Right kidney (tissue), 1 donor: ENCODE measurements at regions not wholly inside any gene's neighbourhood (a gene's known extent, or its start where the extent isn't known, plus 50 kb on each side); places are given as distances from the start of the nearest gene placed in this dataset.
"Not testable (repeated sequence)": the region's sequence is repeated elsewhere in the genome, so short reads cannot be mapped to it uniquely, and the experiment has no call there.

Experiments used
- DNase-seq: peaks from one replicate; pipeline ENCODE4 v3.0.0-alpha.2; 2016

GRCh38 chr5:88092358-88092757, 176.3 kb downstream of the TMEM161B start:
- no peak for DNase-seq

GRCh38 chr5:88090506-88090905, 178.1 kb downstream of the TMEM161B start:
- no peak for DNase-seq

- no peak for DNase-seq
Measured at GRCh38 chr5:88089719-88090390, 178.8 kb downstream of the TMEM161B start.

DNA sequence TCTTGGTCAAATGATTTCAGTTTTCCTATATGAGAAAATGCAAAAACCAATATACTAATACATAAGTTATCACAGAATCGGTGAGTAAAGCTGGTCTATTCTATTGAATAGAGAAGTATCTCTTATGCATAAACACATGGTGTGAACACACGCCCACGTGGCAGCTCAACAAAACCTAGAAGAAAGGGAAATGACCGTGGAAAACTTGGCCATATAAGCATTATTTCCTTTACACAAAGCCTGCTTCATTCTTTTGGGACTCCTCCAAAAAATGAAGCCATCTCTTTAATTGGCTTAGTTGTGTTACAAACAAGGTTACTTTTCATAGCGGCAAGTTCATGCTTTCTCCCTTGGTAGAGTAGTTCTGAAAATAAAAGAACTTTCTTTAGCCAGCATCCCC, 183.2 kb downstream of the TMEM161B start:
- DNase-seq: no peak

DNA sequence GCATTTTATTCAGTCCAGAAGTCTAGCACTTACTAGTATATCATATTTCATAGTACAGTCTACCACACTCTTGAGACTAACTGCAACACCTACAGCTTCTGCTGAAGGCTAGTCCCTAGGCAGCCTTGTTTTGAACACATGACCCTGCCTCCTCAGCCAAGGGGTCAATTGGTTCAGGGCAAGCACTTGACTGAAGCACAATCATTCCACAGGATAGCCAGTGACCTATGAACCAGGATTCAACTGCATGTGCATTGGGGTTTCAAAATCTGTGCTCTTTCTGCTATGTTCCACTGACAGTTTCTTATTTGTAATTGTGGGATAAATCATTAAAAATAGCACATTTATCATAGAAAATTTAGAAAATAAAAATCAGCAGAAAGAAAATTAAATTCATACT, 186.8 kb downstream of the TMEM161B start:
- DNase-seq: no peak

GRCh38 chr5:88063813-88064212, 204.8 kb downstream of the TMEM161B start:
- no peak for DNase-seq

DNA sequence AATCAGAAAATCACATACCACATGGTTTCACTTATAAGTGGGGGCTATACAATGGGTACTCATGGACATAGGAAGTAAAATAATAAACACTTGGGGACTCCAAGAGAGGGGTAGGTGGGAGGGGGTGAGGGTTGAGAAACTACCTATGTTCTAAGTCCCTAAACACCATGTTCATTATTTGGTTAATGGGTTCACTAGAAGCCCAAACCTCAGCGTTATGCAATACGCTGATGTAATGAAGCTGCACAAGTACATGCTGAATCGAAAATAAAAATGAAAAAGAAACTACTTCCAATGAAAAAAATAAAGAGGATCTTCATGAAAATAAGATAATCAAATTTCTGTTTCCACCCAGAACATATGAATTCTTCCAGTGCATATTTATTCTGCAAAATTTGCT, 208.5 kb downstream of the TMEM161B start:
- no peak for DNase-seq

- no peak for DNase-seq
Measured at GRCh38 chr5:88058625-88059024, 210.0 kb downstream of the TMEM161B start.

- DNase-seq: not testable (repeated sequence)
Measured at GRCh38 chr5:88052468-88052867, 216.2 kb downstream of the TMEM161B start.

DNA sequence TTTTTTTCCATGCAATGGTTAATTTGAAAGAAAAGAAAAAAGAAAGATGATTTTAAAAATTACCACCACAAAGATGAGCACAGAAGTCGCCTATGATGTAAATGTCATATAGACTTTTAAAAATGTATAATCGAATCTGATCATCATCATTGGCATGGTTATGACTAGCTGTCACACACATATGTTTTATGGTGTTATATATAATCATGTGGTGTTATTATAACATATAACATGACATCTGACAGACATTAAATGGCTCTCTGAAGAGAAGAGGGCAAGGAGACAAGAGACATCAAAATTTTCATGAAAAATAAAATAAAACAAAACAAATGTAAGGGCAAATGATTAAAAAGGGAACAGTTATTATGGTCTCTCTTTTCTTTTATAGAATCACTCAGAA, 217.5 kb downstream of the TMEM161B start:
- DNase-seq: no peak

DNA sequence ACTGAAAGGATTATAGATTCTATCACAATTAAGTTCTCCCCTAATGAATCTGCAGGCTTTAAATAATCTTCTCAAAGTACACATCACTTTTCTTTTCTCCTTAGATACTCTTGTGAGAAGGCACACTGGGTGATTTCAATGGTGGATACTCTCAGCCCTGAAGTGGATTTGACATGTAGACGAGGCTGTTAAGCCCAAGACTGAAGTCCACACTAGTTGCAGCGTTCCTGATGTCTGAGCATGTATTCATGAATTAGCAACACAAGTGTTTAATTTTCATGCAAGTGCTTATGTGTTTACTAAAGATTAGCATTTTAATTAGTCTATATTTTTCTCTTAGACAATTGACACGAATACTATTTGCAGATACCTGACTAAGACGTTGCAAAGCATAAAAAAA, 218.9 kb downstream of the TMEM161B start:
- no peak for DNase-seq

DNA sequence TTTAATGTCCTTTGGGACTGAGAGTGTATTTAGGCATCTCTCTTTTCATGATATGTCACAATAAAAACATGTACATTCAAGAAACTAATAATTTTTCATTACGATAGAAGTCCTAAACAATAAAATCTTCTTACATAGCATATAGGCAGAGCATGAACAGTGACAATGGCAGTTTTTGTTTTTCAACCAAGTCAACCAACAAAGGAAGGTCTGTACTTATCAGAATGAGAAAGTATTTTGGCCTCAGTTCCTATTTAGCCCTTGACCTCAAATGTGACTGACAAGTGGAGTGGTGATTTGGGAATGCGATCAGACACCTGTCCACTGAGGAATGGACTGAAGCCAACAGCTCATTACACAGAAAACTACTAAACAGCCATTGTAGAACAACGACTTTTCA, 219.5 kb downstream of the TMEM161B start:
- no peak for DNase-seq

- no peak for DNase-seq
Measured at GRCh38 chr5:88045931-88046461, 222.6 kb downstream of the TMEM161B start.

DNA sequence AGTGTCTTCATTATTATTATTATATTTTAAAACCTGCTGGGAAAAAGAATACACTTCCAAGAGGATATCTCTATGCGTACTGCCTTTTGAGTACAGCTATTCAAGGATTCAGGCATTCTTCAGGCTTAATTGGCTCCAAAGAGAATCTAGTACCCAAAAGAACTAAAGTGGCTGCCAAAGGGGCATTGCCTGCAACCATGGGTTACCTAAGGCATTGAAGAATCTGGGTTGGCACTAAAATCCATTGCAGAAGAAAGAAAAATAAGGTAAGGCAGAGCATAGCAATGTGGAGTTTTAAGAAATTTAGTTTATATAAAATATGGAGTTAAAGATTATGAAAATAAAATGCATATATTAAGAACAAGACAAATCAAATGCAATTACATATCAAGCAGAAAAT, 223.5 kb downstream of the TMEM161B start:
- DNase-seq: no peak

DNA sequence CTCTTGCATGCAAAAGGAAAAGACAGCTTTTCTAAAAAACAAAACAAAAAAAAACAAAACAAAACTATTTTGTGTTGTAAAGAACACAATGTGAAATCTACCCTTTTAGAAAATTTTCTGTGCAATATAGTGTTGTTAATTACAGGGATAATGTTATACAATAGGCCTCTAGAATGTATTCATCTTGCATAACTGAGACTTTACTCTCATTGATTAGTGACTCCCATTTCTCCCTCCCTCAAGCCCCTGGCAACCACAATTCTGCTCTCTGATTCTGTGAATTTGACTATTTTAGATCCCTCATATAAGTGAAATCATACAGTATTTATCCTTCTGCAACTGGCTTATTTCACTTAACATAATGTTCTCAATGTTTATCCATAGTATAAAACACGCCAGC, 234.1 kb downstream of the TMEM161B start:
- DNase-seq: no peak

DNA sequence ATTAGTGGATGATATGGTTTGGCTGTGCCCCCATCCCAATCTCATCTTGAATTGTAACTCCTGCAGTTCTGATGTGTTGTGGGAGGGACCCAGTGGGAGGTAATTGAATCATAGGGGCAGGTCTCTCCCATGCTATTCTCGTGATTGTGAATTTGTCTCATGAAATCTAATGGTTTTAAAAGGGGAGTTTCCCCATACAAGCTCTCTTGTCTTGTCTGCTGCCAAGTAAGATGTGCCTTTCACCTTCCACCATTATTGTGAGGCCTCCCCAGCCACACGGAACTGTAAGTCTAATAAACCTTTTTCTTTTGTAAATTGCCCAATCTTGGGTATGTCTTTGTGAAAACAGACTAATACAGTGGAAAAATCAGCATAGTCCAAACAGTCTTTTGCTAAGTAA, 235.5 kb downstream of the TMEM161B start:
- no peak for DNase-seq

DNA sequence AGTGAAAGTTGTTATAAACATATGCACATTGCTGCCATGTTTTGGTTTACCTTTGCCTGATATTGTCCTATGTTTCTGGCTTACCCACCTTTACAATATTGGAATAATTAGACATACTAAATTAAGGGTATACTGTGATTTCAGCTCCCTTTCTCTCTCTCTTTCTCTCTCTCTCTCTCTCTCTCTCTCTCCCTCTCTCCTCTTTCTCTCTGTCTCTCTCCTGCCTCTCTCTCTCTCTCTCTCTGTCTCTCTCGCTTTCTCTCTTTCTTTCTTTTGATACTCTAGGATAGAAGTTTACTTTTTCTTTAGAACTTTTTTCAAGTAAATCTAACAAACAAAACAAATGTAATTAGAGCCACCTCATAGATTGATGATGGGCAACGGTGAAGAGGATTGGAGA, 239.6 kb downstream of the TMEM161B start:
- DNase-seq: no peak

DNA sequence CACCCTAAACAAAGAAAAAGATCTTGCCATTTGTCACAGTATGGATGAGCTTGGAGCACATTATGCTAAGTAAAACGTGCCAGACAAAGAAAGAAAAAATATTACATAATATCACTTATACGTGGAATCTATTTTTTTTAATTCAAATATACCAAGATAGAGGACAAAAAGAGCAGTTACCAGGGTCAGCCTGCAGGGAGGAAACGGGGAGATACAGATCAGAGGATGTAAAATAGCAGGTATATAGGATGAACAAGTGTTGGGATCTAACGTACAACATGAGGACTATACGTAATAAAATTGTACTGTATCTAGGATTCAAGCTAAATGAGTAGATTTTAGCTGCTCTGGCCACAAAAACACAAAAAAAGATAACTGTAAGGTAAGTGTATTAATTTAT, 247.5 kb downstream of the TMEM161B start:
- no peak for DNase-seq

DNA sequence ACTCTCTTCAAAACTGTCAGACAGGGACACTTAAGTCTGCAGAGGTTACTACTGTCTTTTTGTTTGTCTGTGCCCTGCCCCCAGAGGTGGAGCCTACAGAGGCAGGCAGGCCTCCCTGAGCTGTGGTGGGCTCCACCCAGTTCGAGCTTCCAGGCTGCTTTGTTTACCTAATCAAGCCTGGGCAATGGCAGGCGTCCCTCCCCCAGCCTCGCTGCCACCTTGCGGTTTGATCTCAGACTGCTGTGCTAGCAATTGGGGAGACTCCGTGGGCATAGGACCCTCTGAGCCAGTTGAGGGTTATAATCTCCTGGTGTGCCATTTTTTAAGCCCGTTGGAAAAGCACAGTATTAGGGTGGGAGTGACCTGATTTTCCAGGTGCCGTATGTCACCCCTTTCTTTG, 253.7 kb downstream of the TMEM161B start:
- not testable (repeated sequence) for DNase-seq

DNA sequence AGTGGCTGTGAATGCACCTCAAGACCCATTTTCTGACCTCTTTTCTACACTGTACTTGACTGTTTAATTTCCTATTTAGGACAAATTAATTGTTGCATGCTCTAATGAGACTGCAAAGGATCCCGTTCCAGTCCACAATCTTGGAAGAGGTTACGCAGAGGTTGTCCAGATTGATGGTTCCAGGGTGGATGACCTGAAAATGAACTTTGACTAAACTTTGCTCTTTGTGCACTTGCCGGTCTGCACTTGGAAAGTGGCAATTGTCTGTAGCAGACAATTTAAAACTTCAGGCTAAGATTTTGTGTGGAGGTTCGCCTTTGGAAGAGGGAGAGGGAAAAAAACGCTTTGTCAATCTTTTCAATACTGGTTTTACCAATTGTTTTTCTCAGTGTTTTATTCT, 267.8 kb downstream of the TMEM161B start:
- no peak for DNase-seq

- DNase-seq: no peak
Measured at GRCh38 chr5:87997662-87998061, 271.0 kb downstream of the TMEM161B start.

GRCh38 chr5:87966213-87966612, 302.4 kb downstream of the TMEM161B start:
- no peak for DNase-seq

DNA sequence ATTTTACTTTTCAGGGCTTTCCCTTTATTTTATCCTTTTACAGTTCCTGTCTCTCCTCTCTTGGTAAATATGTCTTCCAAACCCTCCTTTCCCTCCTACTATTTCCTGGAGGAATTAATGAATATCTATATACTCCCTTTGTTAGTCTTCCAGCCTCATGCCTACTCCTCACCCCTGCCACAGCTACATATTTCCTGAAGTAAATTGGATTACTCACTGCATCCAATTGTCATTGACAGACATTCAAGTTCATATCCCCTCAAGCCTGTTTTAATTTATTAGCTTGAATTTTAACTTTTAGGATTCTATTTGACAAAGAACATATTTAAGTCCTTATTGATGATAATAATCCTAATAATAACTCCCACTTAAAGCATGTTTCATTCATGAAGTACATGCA, 314.5 kb downstream of the TMEM161B start:
- DNase-seq: no peak

- no peak for DNase-seq
Measured at GRCh38 chr5:87951661-87952060, 317.0 kb downstream of the TMEM161B start.
